ENCODE measurements at regions not wholly inside any gene's neighbourhood (a gene's known extent, or its start where the extent isn't known, plus 50 kb on each side); places are given as distances from the start of the nearest gene placed in this dataset.

DNA sequence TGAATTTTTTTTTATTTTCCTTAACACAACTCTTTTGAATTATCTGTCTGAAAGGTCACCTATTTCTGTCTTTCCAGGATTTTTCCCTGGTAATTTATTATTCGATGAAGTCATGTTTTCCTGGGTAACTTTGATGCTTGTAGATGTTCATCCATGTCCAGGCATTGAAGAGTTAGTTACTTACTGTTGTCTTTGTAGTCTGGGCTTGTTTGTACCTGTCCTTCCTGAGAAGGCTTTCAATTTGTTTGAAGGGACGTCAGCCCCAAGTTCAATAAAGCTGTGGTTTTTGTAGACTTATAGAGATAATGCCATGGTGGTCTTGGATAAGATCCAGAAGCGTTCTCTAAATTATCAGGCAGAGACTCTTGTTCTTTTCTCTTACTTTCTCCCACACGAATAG, 252.4 kb upstream of the ARHGAP24 start:
- H4K8ac ChIP-seq (replicated peaks; ENCODE audit: insufficient read length, low read depth, low read length), result no peak overlapping the region
- no peaks in the 10 kb centered on the region for H3K79me2 ChIP-seq (ENCODE audit: insufficient read depth, low read length)
- H3K79me1 ChIP-seq (ENCODE audit: insufficient read depth, low read depth, low read length, poor library complexity, severe bottlenecking), result no peaks in the 10 kb centered on the region
- no peaks in the 10 kb centered on the region for H3K23me2 ChIP-seq (ENCODE audit: insufficient read length, low read depth, low read length, poor library complexity, severe bottlenecking)
- Mint-ChIP-seq H3K4me3 (no peak overlapping the region), H3K36me3 (ENCODE audit: insufficient read depth in 1 of 3, low read depth in 3 of 3) (peaks cover 7 to 24% (median 10%) of the 10 kb centered on the region in 3 experiments; a peak in 6 of 7 replicates), H3K27ac (no peak overlapping the region), H3K4me1 (peaks cover 2 to 6% of the 10 kb centered on the region in 2 experiments; a peak in 2 of 4 replicates), H3K27me3 (ENCODE audit: low read depth) (no peaks in the 10 kb centered on the region), H3K9me3 (peaks cover 29 to 38% of the 10 kb centered on the region in 2 experiments)
- no peak overlapping the region for H2AK5ac ChIP-seq (ENCODE audit: insufficient read length, low read length)
- H3K4me2 ChIP-seq (ENCODE audit: insufficient read depth, insufficient read length, low read length), result no peak overlapping the region
- no peak overlapping the region for H4K91ac ChIP-seq (ENCODE audit: insufficient read length, low read depth, low read length)
- no CpG with 5 or more reads among the region's 4 CpGs for WGBS (ENCODE audit: extremely low coverage, insufficient read length, low lambda C conversion rate)
- no peak overlapping the region for H4K5ac ChIP-seq (ENCODE audit: insufficient read length, low read depth, low read length)
- TF ChIP-seq, protein P1, sequence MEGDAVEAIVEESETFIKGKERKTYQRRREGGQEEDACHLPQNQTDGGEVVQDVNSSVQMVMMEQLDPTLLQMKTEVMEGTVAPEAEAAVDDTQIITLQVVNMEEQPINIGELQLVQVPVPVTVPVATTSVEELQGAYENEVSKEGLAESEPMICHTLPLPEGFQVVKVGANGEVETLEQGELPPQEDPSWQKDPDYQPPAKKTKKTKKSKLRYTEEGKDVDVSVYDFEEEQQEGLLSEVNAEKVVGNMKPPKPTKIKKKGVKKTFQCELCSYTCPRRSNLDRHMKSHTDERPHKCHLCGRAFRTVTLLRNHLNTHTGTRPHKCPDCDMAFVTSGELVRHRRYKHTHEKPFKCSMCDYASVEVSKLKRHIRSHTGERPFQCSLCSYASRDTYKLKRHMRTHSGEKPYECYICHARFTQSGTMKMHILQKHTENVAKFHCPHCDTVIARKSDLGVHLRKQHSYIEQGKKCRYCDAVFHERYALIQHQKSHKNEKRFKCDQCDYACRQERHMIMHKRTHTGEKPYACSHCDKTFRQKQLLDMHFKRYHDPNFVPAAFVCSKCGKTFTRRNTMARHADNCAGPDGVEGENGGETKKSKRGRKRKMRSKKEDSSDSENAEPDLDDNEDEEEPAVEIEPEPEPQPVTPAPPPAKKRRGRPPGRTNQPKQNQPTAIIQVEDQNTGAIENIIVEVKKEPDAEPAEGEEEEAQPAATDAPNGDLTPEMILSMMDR (conservative IDR thresholded peaks at IDR 0.05), result no peak
- H3K18ac ChIP-seq (ENCODE audit: insufficient read length, low read depth, low read length), result no peak overlapping the region
- no peak overlapping the region for H3T11ph ChIP-seq (ENCODE audit: low read length)
- no peak overlapping the region for H2AFZ ChIP-seq (ENCODE audit: low read length)
- H2BK15ac ChIP-seq (ENCODE audit: low read depth, low read length), result no peak overlapping the region
- no peak overlapping the region for H3K14ac ChIP-seq (ENCODE audit: insufficient read depth, low read length)
- no peaks in the 10 kb centered on the region for H3K27me3 ChIP-seq (ENCODE audit: insufficient read depth, low read length)
- H3K27ac ChIP-seq (ENCODE audit: insufficient read length, low read depth, low read length), result no peak overlapping the region
- H2BK120ac ChIP-seq (ENCODE audit: low read depth, low read length, poor library complexity, severe bottlenecking), result no peak overlapping the region
- no peak overlapping the region for H3K56ac ChIP-seq (ENCODE audit: insufficient read length, low read depth, low read length)
- H4K20me1 ChIP-seq (ENCODE audit: control insufficient read depth, insufficient read depth, insufficient read length), result no peaks in the 10 kb centered on the region
- no peak for DNase-seq
- H2BK20ac ChIP-seq (ENCODE audit: low read depth, low read length, poor library complexity, severe bottlenecking), result no peak overlapping the region
- H3K23ac ChIP-seq (ENCODE audit: insufficient read length, low read depth, low read length), result no peak overlapping the region
- H3K9me3 ChIP-seq (ENCODE audit: control insufficient read depth, low read depth, low read length), result peaks cover 5% of the 10 kb centered on the region
- H3K4ac ChIP-seq (ENCODE audit: low read depth, low read length), result no peak overlapping the region
- no peak overlapping the region for H3K9ac ChIP-seq (ENCODE audit: extremely low read depth, insufficient read length, low read length)
- no peak overlapping the region for H2BK12ac ChIP-seq (ENCODE audit: insufficient read length, low read depth, low read length)
- no peak overlapping the region for H2BK5ac ChIP-seq (ENCODE audit: insufficient read length, low read length)
- no peaks in the 10 kb centered on the region for H3K4me1 ChIP-seq (ENCODE audit: insufficient read depth, low read length)

All from H9 (cell line).